SK-N-SH (cell line): ENCODE measurements at regions not wholly inside any gene's neighbourhood (a gene's known extent, or its start where the extent isn't known, plus 50 kb on each side); places are given as distances from the start of the nearest gene placed in this dataset.

Source experiments
- CTCF ChIP-seq: fragments of 200-600 bp; sonication (generic); IDR thresholded peaks from 2 replicates; pipeline ENCODE4 v1.6.1; 2017; ENCODE audit warnings: antibody characterized with exemption, mild to moderate bottlenecking, moderate library complexity
- EP300 ChIP-seq, 2 experiments: IDR thresholded peaks; 2 replicates each; pipeline versions ENCODE4 v1.4.0 to v1.6.1; 2012; ENCODE audit warnings: borderline replicate concordance in 1 of 2, low read depth in 1 of 2, low read length in 1 of 2
- MXI1 ChIP-seq: IDR thresholded peaks from 2 replicates; pipeline ENCODE4 v1.6.1; 2012; ENCODE audit warnings: mild to moderate bottlenecking, low read depth, low read length, improper control_type of control experiment
- NRF1 ChIP-seq: IDR thresholded peaks from 2 replicates; pipeline ENCODE4 v1.6.1; 2012; ENCODE audit warnings: low read depth, mild to moderate bottlenecking, low read length
- PBX3 ChIP-seq: IDR thresholded peaks from 2 replicates; pipeline ENCODE4; 2012
- RAD21 ChIP-seq: IDR thresholded peaks from 2 replicates; pipeline ENCODE4 v1.6.1; 2012; ENCODE audit warnings: mild to moderate bottlenecking, low read length
- SMC3 ChIP-seq: IDR thresholded peaks from 2 replicates; pipeline ENCODE4 v1.6.1; 2012; ENCODE audit warnings: low read depth, low read length, improper control_type of control experiment
- TAF1 ChIP-seq: IDR thresholded peaks from 2 replicates; pipeline ENCODE4 v1.6.1; 2012; ENCODE audit warnings: low read depth, mild to moderate bottlenecking, low read length, moderate library complexity, borderline replicate concordance
- USF2 ChIP-seq: fragments of 150-350 bp; IDR thresholded peaks from 2 replicates; pipeline ENCODE4 v1.6.1; 2017; ENCODE audit warnings: antibody characterized with exemption, low read length, low read depth, borderline replicate concordance

- TF ChIP-seq TAF1 (no peak), MXI1 (no peak), CTCF (no peak), RAD21 (no peak), NRF1 (no peak), EP300 (IDR thresholded peaks at IDR 0.05; ENCODE audit: borderline replicate concordance in 1 of 2, low read depth in 1 of 2, low read length in 1 of 2) (no peak), PBX3 (no peak), SMC3 (no peak), USF2 (no peak)
Measured at GRCh38 chr4:125679989-125680388, 365.2 kb downstream of the FAT4 start.
